Right kidney (tissue), 1 donor: ENCODE measurements at regions not wholly inside any gene's neighbourhood (a gene's known extent, or its start where the extent isn't known, plus 50 kb on each side); places are given as distances from the start of the nearest gene placed in this dataset.

Experiments
- DNase-seq: peaks from one replicate; pipeline ENCODE4 v3.0.0-alpha.2; 2016

- peak; percentile 9 for DNase-seq
Observed at GRCh38 chr20:24871480-24872213, 77.4 kb upstream of the CST7 start.

GRCh38 chr20:24872291-24873024 lies 76.6 kb upstream of the CST7 start:
- DNase-seq: peak; percentile 18

- DNase-seq: peak; percentile 42
Observed at GRCh38 chr20:24873025-24873620, 75.9 kb upstream of the CST7 start.

- no peak for DNase-seq
Observed at GRCh38 chr20:24875078-24875477, 74.0 kb upstream of the CST7 start.

- no peak for DNase-seq
Observed at GRCh38 chr20:24877652-24878051, 71.4 kb upstream of the CST7 start.

GRCh38 chr20:24878657-24879056 lies 70.4 kb upstream of the CST7 start:
- DNase-seq: no peak

- DNase-seq: no peak
Observed at GRCh38 chr20:24879875-24880274, 69.2 kb upstream of the CST7 start.

GRCh38 chr20:24880356-24880755 lies 68.7 kb upstream of the CST7 start:
- no peak for DNase-seq

- no peak for DNase-seq
Observed at GRCh38 chr20:24890286-24890685, 58.8 kb upstream of the CST7 start.

GRCh38 chr20:24891546-24892393 lies 57.3 kb upstream of the CST7 start:
- DNase-seq: no peak

GRCh38 chr20:24892522-24892921 lies 56.5 kb upstream of the CST7 start:
- no peak for DNase-seq

GRCh38 chr20:24892931-24893330 lies 56.1 kb upstream of the CST7 start:
- DNase-seq: no peak

GRCh38 chr20:24894488-24894887 lies 54.6 kb upstream of the CST7 start:
- DNase-seq: no peak

- no peak for DNase-seq
Observed at GRCh38 chr20:24894967-24895366, 54.1 kb upstream of the CST7 start.

- no peak for DNase-seq
Observed at GRCh38 chr20:24895431-24895830, 53.6 kb upstream of the CST7 start.

GRCh38 chr20:24895898-24896658 lies 53.0 kb upstream of the CST7 start:
- DNase-seq: no peak

GRCh38 chr20:24896984-24897383 lies 52.1 kb upstream of the CST7 start:
- DNase-seq: no peak

GRCh38 chr20:24897974-24898373 lies 51.1 kb upstream of the CST7 start:
- no peak for DNase-seq

GRCh38 chr20:24899153-24899552 lies 49.9 kb upstream of the CST7 start:
- no peak for DNase-seq
